Endothelial cell of umbilical vein (primary cell): ENCODE measurements at regions not wholly inside any gene's neighbourhood (a gene's known extent, or its start where the extent isn't known, plus 50 kb on each side); places are given as distances from the start of the nearest gene placed in this dataset.

Experiments
- BruUV-seq: library from RNA; stranded (reverse); fragments of 400-500 nt; replicated peaks from 2 replicates; lab custom pipeline; 2021; lab: Mats Ljungman, UMichigan
- CTCF ChIA-PET: fragments of 300-600, 350-600 bp; sonication (Branson Sonifier 250); formaldehyde crosslinking; loops from one replicate; lab custom pipeline; 2021; ENCODE audit warnings: antibody characterized with exemption, inconsistent platforms; lab: Charles Lee
- POLR2A ChIA-PET: fragments of 300-600, 350-600 bp; sonication (Branson Sonifier 250); formaldehyde crosslinking; loops from one replicate; lab custom pipeline; 2021; ENCODE audit warnings: antibody characterized with exemption, inconsistent platforms; lab: Charles Lee
- DNase-seq: peaks from one replicate; pipeline ENCODE4 v3.0.0-alpha.2; 2011; ENCODE audit warnings: low read depth, low spot score
- FAIRE-seq: peaks from 2 replicates; lab custom pipeline; 2011; peaks lifted over from hg19 to GRCh38; lab: Jason Lieb, UNC
- H2AFZ ChIP-seq: 2 replicates; pipeline ENCODE4 v1.6.0; 2012; ENCODE audit warnings: low read depth, low read length, control low read depth, inconsistent platforms
- H3K27ac ChIP-seq: 2 replicates; pipeline ENCODE4 v1.5.1; 2011; ENCODE audit warnings: low read depth, mild to moderate bottlenecking, control low read depth, low read length, moderate library complexity; ENCODE audit not compliant: insufficient read depth
- H3K27me3 ChIP-seq, 2 experiments: 2 replicates each; pipeline versions ENCODE4 v1.6.0 to v1.6.1; 2011; ENCODE audit warnings: low read length in 2 of 2, mixed read lengths in 1 of 2; ENCODE audit not compliant: control insufficient read depth in 2 of 2, insufficient read depth in 2 of 2
- H3K36me3 ChIP-seq, 2 experiments: 2 replicates in 1 of 2; 3 replicates in 1 of 2; pipeline ENCODE4 v1.5.1; 2011; ENCODE audit warnings: low read length in 2 of 2, mild to moderate bottlenecking in 1 of 2, moderate library complexity in 1 of 2; ENCODE audit not compliant: control insufficient read depth in 2 of 2, insufficient read depth in 2 of 2; ENCODE audit errors: extremely low read depth in 1 of 2
- H3K4me1 ChIP-seq: 3 replicates; pipeline ENCODE4 v1.5.1; 2011; ENCODE audit warnings: mild to moderate bottlenecking, low read length; ENCODE audit not compliant: control insufficient read depth, insufficient read depth; ENCODE audit errors: extremely low read depth
- H3K4me2 ChIP-seq: 2 replicates; pipeline ENCODE4 v1.6.1; 2011; ENCODE audit warnings: low read length, control low read depth, mixed read lengths; ENCODE audit not compliant: insufficient read depth
- H3K4me3 ChIP-seq, 3 experiments: fragments of 200-600 bp in 1 of 3; sonication (generic), shearing (Covaris generic) in 1 of 3; replicated peaks in 1 of 3; 2 replicates each; pipeline ENCODE4 v1.5.1; 2011 to 2016; ENCODE audit warnings: control low read depth in 3 of 3, low read length in 3 of 3, mild to moderate bottlenecking in 2 of 3, inconsistent platforms in 1 of 3, low read depth in 1 of 3, moderate library complexity in 1 of 3; ENCODE audit not compliant: insufficient read depth in 1 of 3
- H3K79me2 ChIP-seq: 2 replicates; pipeline ENCODE4 v1.6.0; 2012; ENCODE audit warnings: low read length, inconsistent platforms; ENCODE audit not compliant: control insufficient read depth, insufficient read depth
- H3K9ac ChIP-seq: replicated peaks from 2 replicates; pipeline ENCODE3; 2011; ENCODE audit warnings: low read length, control low read depth; ENCODE audit not compliant: insufficient read depth; ENCODE audit errors: extremely low read depth
- H3K9me1 ChIP-seq: replicated peaks from 3 replicates; pipeline ENCODE4 v1.6.0; 2011; ENCODE audit warnings: mild to moderate bottlenecking, low read length; ENCODE audit not compliant: control insufficient read depth, insufficient read depth; ENCODE audit errors: extremely low read depth
- H3K9me3 ChIP-seq: replicated peaks from 2 replicates; pipeline ENCODE4 v1.5.1; 2012; ENCODE audit warnings: low read length, inconsistent platforms; ENCODE audit not compliant: control insufficient read depth, insufficient read depth
- H4K20me1 ChIP-seq: replicated peaks from 2 replicates; pipeline ENCODE3; 2011; ENCODE audit warnings: mild to moderate bottlenecking, low read length; ENCODE audit not compliant: control insufficient read depth, insufficient read depth; ENCODE audit errors: extremely low read depth
- CTCF ChIP-seq, 2 donors: IDR thresholded peaks; 1 replicate in 1 of 2; 2 replicates in 1 of 2; pipeline ENCODE4 v1.5.1; 2011; ENCODE audit warnings: low read length in 2 of 2, mild to moderate bottlenecking in 2 of 2, moderate library complexity in 2 of 2, control low read depth in 1 of 2, inconsistent platforms in 1 of 2, low read depth in 1 of 2; ENCODE audit not compliant: insufficient read depth in 1 of 2; ENCODE audit errors: extremely low read depth in 1 of 2
- EZH2 ChIP-seq: IDR thresholded peaks from 2 replicates; pipeline ENCODE4 v1.6.1; 2012; ENCODE audit warnings: borderline replicate concordance, low read depth, mild to moderate bottlenecking, moderate library complexity, low read length, inconsistent platforms; ENCODE audit not compliant: severe bottlenecking
- FOS ChIP-seq: IDR thresholded peaks from 2 replicates; pipeline ENCODE4 v1.6.1; 2011; ENCODE audit warnings: mild to moderate bottlenecking, low read length, moderate library complexity, borderline replicate concordance; ENCODE audit not compliant: insufficient read depth
- GATA2 ChIP-seq: IDR thresholded peaks from 2 replicates; pipeline ENCODE4 v1.7.0; 2011; ENCODE audit warnings: low read depth, mild to moderate bottlenecking, moderate library complexity, mixed read lengths, low read length; ENCODE audit not compliant: insufficient read length, insufficient read depth
- JUN ChIP-seq: IDR thresholded peaks from 2 replicates; pipeline ENCODE4 v1.6.1; 2011; ENCODE audit warnings: borderline replicate concordance, low read depth; ENCODE audit not compliant: insufficient read length, insufficient read depth
- MAX ChIP-seq: IDR thresholded peaks from 2 replicates; pipeline ENCODE4 v1.6.1; 2011; ENCODE audit not compliant: insufficient read depth, insufficient read length
- MYC ChIP-seq: IDR thresholded peaks from one replicate; pipeline ENCODE4 v1.6.1; 2011; ENCODE audit warnings: mild to moderate bottlenecking, low read depth, low read length
- POLR2A ChIP-seq: IDR thresholded peaks from 2 replicates; pipeline ENCODE4 v1.6.1; 2012; ENCODE audit warnings: low read depth, mild to moderate bottlenecking, control low read depth, low read length
- POLR2AphosphoS5 ChIP-seq: IDR thresholded peaks from 2 replicates; pipeline ENCODE4 v1.6.1; 2012; ENCODE audit warnings: low read depth, mild to moderate bottlenecking, control low read depth, low read length, moderate library complexity; ENCODE audit not compliant: insufficient read depth
- dilution Hi-C: fragments of 300-500 bp; cut with MboI; formaldehyde crosslinking; loops from one replicate; pipeline ENCODE4 v1.15.0; 2019; ENCODE audit warnings: low sequenced_read_pairs; ENCODE audit not compliant: extremely low pct_ligation_motif_present
- intact Hi-C: fragments of 100-400 bp; cut with micrococcal nuclease; formaldehyde crosslinking; loops from one replicate; pipeline ENCODE4 v1.10.0; 2022

- Histone ChIP-seq H3K9me1 (no peaks in the 10 kb centered on the region), H3K9me3 (peaks cover 2% of the 10 kb centered on the region), H3K4me3 (no peak overlapping the region), H4K20me1 (no peaks in the 10 kb centered on the region), H2AFZ (no peak overlapping the region), H3K27me3 (no peaks in the 10 kb centered on the region), H3K36me3 (no peaks in the 10 kb centered on the region), H3K4me2 (no peak overlapping the region), H3K27ac (no peak overlapping the region), H3K4me1 (no peaks in the 10 kb centered on the region), H3K9ac (no peak overlapping the region), H3K79me2 (no peaks in the 10 kb centered on the region)
- FAIRE-seq, result no peak
- intact Hi-C loops, result no loop called here
- TF ChIP-seq MYC, result no peak
- TF ChIP-seq MAX, result no peak
- TF ChIP-seq FOS, result no peak
- no peak for TF ChIP-seq GATA2
- no peak for TF ChIP-seq POLR2AphosphoS5
- TF ChIP-seq EZH2, result no peak
- no peak for TF ChIP-seq POLR2A
- ChIA-PET POLR2A (no interaction called here), CTCF (no interaction called here)
- dilution Hi-C loops, result no loop called here
- no TSS peak for BruUV-seq
- DNase-seq, result no peak
Measured at GRCh38 chr13:111482126-111482525, 161.7 kb downstream of the TEX29 start.

- Histone ChIP-seq H4K20me1 (no peaks in the 10 kb centered on the region), H3K79me2 (no peaks in the 10 kb centered on the region), H2AFZ (no peak overlapping the region), H3K36me3 (no peaks in the 10 kb centered on the region), H3K4me3 (no peak overlapping the region), H3K9me1 (no peaks in the 10 kb centered on the region), H3K9me3 (peaks cover 2% of the 10 kb centered on the region), H3K4me1 (no peaks in the 10 kb centered on the region), H3K4me2 (no peak overlapping the region), H3K27me3 (no peaks in the 10 kb centered on the region), H3K9ac (no peak overlapping the region), H3K27ac (no peak overlapping the region)
- BruUV-seq, result no TSS peak
- ChIA-PET POLR2A (no interaction called here), CTCF (no interaction called here)
- dilution Hi-C loops, result no loop called here
- FAIRE-seq (no peak), DNase-seq (no peak)
- TF ChIP-seq POLR2A, result no peak
- TF ChIP-seq EZH2, result no peak
- TF ChIP-seq JUN, result no peak
- no peak for TF ChIP-seq CTCF (IDR thresholded peaks at IDR 0.05; ENCODE audit: extremely low read depth in 1 of 2, insufficient read depth in 1 of 2, low read depth in 1 of 2, low read length in 2 of 2)
- TF ChIP-seq FOS, result no peak
- intact Hi-C loops, result no loop called here
Measured at GRCh38 chr13:111482806-111483620, 162.6 kb downstream of the TEX29 start.
